COLO668 (cell line): ENCODE measurements at regions not wholly inside any gene's neighbourhood (a gene's known extent, or its start where the extent isn't known, plus 50 kb on each side); places are given as distances from the start of the nearest gene placed in this dataset.

Experiments
- DNase-seq: peaks from one replicate; lab custom pipeline; 2025; ENCODE audit not compliant: unreplicated experiment; lab: John Stamatoyannopoulos, UW

- no peak for DNase-seq
These were observed 52.1 kb upstream of the BHLHE23 start for GRCh38 chr20:63058696-63059335.

DNA sequence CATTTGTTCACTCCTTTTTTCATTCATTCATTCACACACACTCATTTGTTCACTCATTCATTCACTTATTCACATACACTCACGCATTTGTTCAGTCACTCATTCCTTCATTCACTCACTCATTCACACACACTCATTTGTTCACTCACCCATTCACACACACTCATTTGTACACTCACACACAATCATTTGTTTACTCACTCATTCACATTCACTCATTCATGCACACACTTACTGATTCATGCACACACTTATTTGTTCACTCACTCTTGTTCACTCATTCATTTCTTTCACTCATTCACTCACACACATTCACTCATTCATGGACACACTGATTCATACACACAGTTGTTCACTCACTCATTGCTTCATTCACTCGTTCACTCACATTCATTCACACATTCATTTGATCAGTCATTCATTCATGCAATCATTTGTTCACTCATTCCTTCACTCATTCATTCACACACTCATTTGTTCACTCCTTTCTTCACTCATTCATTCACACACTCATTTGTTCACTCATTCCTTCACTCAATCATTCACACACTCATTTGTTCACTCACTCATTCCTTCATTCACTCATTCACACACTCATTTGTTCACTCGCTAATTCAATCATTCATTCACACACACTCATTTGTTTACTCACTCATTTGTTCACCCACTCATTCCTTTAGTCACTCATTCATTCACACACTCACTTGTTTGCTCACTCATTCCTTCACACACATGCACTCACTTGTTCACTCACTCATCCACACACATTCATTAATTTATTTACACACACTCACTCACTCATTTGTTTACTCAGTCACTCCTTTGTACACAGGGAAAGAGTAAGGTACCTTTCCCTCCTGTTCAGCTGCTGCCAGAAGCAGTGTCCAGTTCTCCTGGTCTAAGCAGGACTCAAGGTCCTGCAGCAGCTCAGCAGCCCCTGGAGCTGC is 50.7 kb upstream of the BHLHE23 start:
- no peak for DNase-seq

DNA sequence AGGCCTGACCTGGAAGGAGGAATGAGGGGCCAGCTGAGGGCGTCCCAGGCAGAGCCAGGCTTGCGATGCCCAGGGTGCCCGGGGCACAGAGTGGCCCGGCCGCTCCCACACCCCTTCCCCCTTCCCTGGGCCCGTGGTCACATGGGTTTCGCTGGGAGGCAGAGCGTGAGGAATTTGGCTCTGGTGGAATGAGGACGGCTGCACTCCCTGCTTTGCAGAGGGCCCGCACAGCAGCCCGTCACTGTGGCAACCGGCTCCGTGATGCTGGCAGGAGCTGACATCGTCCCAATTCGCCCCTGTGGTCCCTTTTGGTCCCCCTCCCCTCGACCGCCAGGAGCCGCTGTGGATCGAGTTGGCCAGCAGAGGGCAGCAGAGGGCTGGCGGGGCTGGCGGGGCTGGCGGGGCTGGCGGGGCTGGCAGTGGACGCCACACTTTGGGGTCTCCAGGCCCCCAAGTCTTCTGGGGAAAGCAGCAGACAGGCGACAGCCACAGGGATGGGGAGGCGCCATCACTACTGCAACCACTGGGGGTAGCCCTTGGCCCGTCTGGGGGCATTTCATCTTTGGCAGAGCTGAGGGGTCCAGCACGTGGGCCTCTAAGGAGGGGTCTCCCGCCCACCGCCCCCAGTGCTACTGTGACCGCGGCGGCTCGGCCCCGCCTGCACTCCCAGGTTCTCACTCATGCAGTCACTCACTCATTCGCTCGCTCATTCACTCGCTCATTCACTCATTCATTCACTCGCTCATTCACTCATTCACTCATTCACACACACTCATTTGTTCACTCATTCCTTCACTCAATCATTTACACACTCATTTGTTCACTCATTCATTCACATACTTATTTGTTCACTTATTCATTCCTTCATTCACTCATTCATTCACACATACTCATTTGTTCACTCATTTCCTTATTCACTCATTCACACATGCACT is 49.7 kb upstream of the BHLHE23 start:
- DNase-seq: peak; percentile 70
